ENCODE measurements at regions not wholly inside any gene's neighbourhood (a gene's known extent, or its start where the extent isn't known, plus 50 kb on each side); places are given as distances from the start of the nearest gene placed in this dataset.

DNA sequence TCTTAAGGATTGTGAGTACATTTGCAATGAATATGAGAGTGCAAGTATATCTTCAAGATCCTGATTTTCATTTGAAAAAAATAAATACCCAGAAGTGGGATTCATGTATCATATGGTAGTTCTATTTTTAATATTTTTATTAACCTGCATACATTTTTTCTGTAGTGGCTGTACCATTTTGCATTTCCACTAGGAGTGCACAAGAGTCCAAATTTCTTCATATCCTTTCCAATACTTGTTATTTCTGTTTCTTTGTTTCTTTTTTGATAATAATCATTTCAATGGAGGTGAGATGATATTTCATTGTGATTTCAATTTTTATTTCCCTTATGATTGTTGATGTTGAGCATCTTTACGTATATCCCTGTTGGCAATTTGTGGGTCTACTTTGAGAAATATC, 759.8 kb upstream of the CNTN5 start:
- TF ChIP-seq SMARCA5 (IDR thresholded peaks at IDR 0.05) (no peak), MLLT1 (IDR thresholded peaks at IDR 0.05) (no peak), TCF12 (IDR thresholded peaks at IDR 0.05; ENCODE audit: low read depth, low read length) (no peak), EZH2 (IDR thresholded peaks at IDR 0.05; ENCODE audit: borderline replicate concordance, control insufficient read depth, low read depth, low read length) (no peak), TCF7 (IDR thresholded peaks at IDR 0.05; ENCODE audit: borderline replicate concordance) (no peak), POLR2A (IDR thresholded peaks at IDR 0.05; ENCODE audit: low read depth, low read length) (no peak), CTCF (IDR thresholded peaks at IDR 0.05 in 2 of 3, conservative IDR thresholded peaks at IDR 0.05 in 1 of 3; ENCODE audit: control insufficient read depth in 2 of 3, extremely low read depth in 1 of 3, insufficient read depth in 1 of 3, low read depth in 3 of 3, low read length in 3 of 3) (no peak; a peak in 1 of 6 replicates), BACH1 (IDR thresholded peaks at IDR 0.05; ENCODE audit: borderline replicate concordance) (no peak), ATF2 (IDR thresholded peaks at IDR 0.05; ENCODE audit: low read length) (no peak), POLR2AphosphoS5 (IDR thresholded peaks at IDR 0.05; ENCODE audit: low read length) (no peak), POLR2AphosphoS2 (IDR thresholded peaks at IDR 0.05; ENCODE audit: low read depth, low read length) (no peak), JUNB (IDR thresholded peaks at IDR 0.05) (no peak)

Measured in GM12878 (cell line).